ENCODE measurements at regions not wholly inside any gene's neighbourhood (a gene's known extent, or its start where the extent isn't known, plus 50 kb on each side); places are given as distances from the start of the nearest gene placed in this dataset.

- Histone ChIP-seq H3T11ph (ENCODE audit: low read length) (no peak overlapping the region), H3K9ac (ENCODE audit: extremely low read depth, insufficient read length, low read length) (no peak overlapping the region), H2BK15ac (ENCODE audit: low read depth, low read length) (no peak overlapping the region), H3K23me2 (ENCODE audit: insufficient read length, low read depth, low read length, poor library complexity, severe bottlenecking) (no peaks in the 10 kb centered on the region), H3K9me3 (ENCODE audit: control insufficient read depth, low read depth, low read length) (no peaks in the 10 kb centered on the region), H4K20me1 (ENCODE audit: control insufficient read depth, insufficient read depth, insufficient read length) (no peaks in the 10 kb centered on the region), H3K27me3 (ENCODE audit: insufficient read depth, low read length) (no peaks in the 10 kb centered on the region), H2BK20ac (ENCODE audit: low read depth, low read length, poor library complexity, severe bottlenecking) (no peak overlapping the region), H3K4ac (ENCODE audit: low read depth, low read length) (no peak overlapping the region), H3K23ac (ENCODE audit: insufficient read length, low read depth, low read length) (no peak overlapping the region), H4K91ac (ENCODE audit: insufficient read length, low read depth, low read length) (no peak overlapping the region), H3K79me1 (ENCODE audit: insufficient read depth, low read depth, low read length, poor library complexity, severe bottlenecking) (no peaks in the 10 kb centered on the region), H3K14ac (ENCODE audit: insufficient read depth, low read length) (no peak overlapping the region), H3K27ac (ENCODE audit: insufficient read length, low read depth, low read length) (no peak overlapping the region), H2BK5ac (ENCODE audit: insufficient read length, low read length) (no peak overlapping the region), H2AK5ac (ENCODE audit: insufficient read length, low read length) (no peak overlapping the region), H3K4me2 (ENCODE audit: insufficient read depth, insufficient read length, low read length) (no peak overlapping the region), H4K8ac (replicated peaks; ENCODE audit: insufficient read length, low read depth, low read length) (no peak overlapping the region), H3K4me1 (ENCODE audit: insufficient read depth, low read length) (no peaks in the 10 kb centered on the region), H2BK120ac (ENCODE audit: low read depth, low read length, poor library complexity, severe bottlenecking) (no peak overlapping the region), H2BK12ac (ENCODE audit: insufficient read length, low read depth, low read length) (no peak overlapping the region), H3K79me2 (ENCODE audit: insufficient read depth, low read length) (no peaks in the 10 kb centered on the region), H4K5ac (ENCODE audit: insufficient read length, low read depth, low read length) (no peak overlapping the region), H3K56ac (ENCODE audit: insufficient read length, low read depth, low read length) (no peak overlapping the region), H3K18ac (ENCODE audit: insufficient read length, low read depth, low read length) (no peak overlapping the region), H2AFZ (ENCODE audit: low read length) (no peak overlapping the region)
- Mint-ChIP-seq H3K9me3 (peaks cover 0 to 6% of the 10 kb centered on the region in 2 experiments; a peak in 4 of 5 replicates), H3K27ac (no peak overlapping the region), H3K27me3 (ENCODE audit: low read depth) (peaks cover 2% of the 10 kb centered on the region; the same call in 1 of the 2 replicates), H3K4me1 (0 out of 4 replicates have a peak, but pooled peaks cover 0 to 3% of the 10 kb centered on the region in 2 experiments), H3K4me3 (no peak overlapping the region), H3K36me3 (ENCODE audit: insufficient read depth in 1 of 3, low read depth in 3 of 3) (no peaks in the 10 kb centered on the region; a peak in 2 of 7 replicates)
- no CpG with 5 or more reads among the region's 3 CpGs for WGBS (ENCODE audit: extremely low coverage, insufficient read length, low lambda C conversion rate)
- no peak for DNase-seq
- no peak for TF ChIP-seq CTCF (conservative IDR thresholded peaks at IDR 0.05)
Observed at GRCh38 chr2:67079729-67080128, 317.4 kb upstream of the ETAA1 start.

All from H9 (cell line).